CD14-positive monocyte (primary cell): ENCODE measurements at regions not wholly inside any gene's neighbourhood (a gene's known extent, or its start where the extent isn't known, plus 50 kb on each side); places are given as distances from the start of the nearest gene placed in this dataset.

Experiments
- DNase-seq, 3 donors: peaks; one replicate each; pipeline ENCODE4 v3.0.0-alpha.2; 2011 to 2022
- H2AFZ ChIP-seq: 2 replicates; pipeline ENCODE4 v1.6.0; 2012; ENCODE audit warnings: mild to moderate bottlenecking, low read depth, low read length, inconsistent platforms; ENCODE audit not compliant: insufficient read depth, poor library complexity, severe bottlenecking
- H3K27ac ChIP-seq, 2 donors: 1 replicate in 1 of 2; 2 replicates in 1 of 2; pipeline ENCODE4 v1.5.1; 2012 to 2013; ENCODE audit warnings: low read length in 2 of 2, control low read depth in 1 of 2, inconsistent platforms in 1 of 2, low read depth in 1 of 2, mild to moderate bottlenecking in 1 of 2
- H3K27me3 ChIP-seq, 2 donors: one replicate each; pipeline versions ENCODE4 v1.6.0 to v1.6.1; 2011 to 2013; ENCODE audit warnings: low read length in 2 of 2; ENCODE audit not compliant: control insufficient read depth in 2 of 2, insufficient read depth in 2 of 2
- H3K36me3 ChIP-seq, 2 donors: replicated peaks in 1 of 2; 1 replicate in 1 of 2; 2 replicates in 1 of 2; pipeline versions ENCODE4 v1.5.1 to v1.6.1; 2012 to 2013; ENCODE audit warnings: low read length in 2 of 2, control low read depth in 1 of 2, inconsistent platforms in 1 of 2, mild to moderate bottlenecking in 1 of 2; ENCODE audit not compliant: insufficient read depth in 2 of 2, control insufficient read depth in 1 of 2
- H3K4me1 ChIP-seq, 2 donors: 1 replicate in 1 of 2; 2 replicates in 1 of 2; pipeline versions ENCODE4 v1.5.1 to v1.6.1; 2012 to 2013; ENCODE audit warnings: low read length in 2 of 2, control low read depth in 1 of 2, inconsistent platforms in 1 of 2, mild to moderate bottlenecking in 1 of 2, moderate library complexity in 1 of 2; ENCODE audit not compliant: insufficient read depth in 2 of 2, control insufficient read depth in 1 of 2
- H3K4me2 ChIP-seq: replicated peaks from 2 replicates; pipeline ENCODE3; 2012; ENCODE audit warnings: low read length, moderate library complexity, mild to moderate bottlenecking; ENCODE audit not compliant: poor library complexity, severe bottlenecking; ENCODE audit errors: extremely low read depth
- H3K4me3 ChIP-seq, 3 experiments: fragments of 200-600 bp in 1 of 3; sonication (generic) in 1 of 3; replicated peaks in 1 of 3; 1 replicate in 2 of 3; 2 replicates in 1 of 3; pipeline ENCODE4 v1.5.1; 2011 to 2013; ENCODE audit warnings: low read length in 3 of 3, mild to moderate bottlenecking in 3 of 3, control low read depth in 2 of 3, low read depth in 2 of 3, inconsistent platforms in 1 of 3, moderate library complexity in 1 of 3
- H3K79me2 ChIP-seq: 2 replicates; pipeline ENCODE4 v1.6.0; 2012; ENCODE audit warnings: mild to moderate bottlenecking, control low read depth, inconsistent platforms, low read length, moderate library complexity; ENCODE audit not compliant: insufficient read depth
- H3K9ac ChIP-seq: 2 replicates; pipeline ENCODE4 v1.6.0; 2017; ENCODE audit warnings: low read length, mild to moderate bottlenecking; ENCODE audit not compliant: insufficient read depth, poor library complexity, severe bottlenecking
- H3K9me3 ChIP-seq, 2 donors: replicated peaks in 1 of 2; 1 replicate in 1 of 2; 2 replicates in 1 of 2; pipeline versions ENCODE4 v1.5.1 to v1.6.1; 2012 to 2013; ENCODE audit warnings: low read length in 2 of 2, control low read depth in 1 of 2; ENCODE audit not compliant: control insufficient read depth in 1 of 2, insufficient read depth in 1 of 2
- H4K20me1 ChIP-seq: 2 replicates; pipeline ENCODE4 v1.6.0; 2012; ENCODE audit warnings: mild to moderate bottlenecking, low read length, control low read depth, moderate library complexity; ENCODE audit not compliant: insufficient read depth
- H3K27ac Mint-ChIP-seq, 7 donors: one replicate each; pipeline ENCODE4 v1.8.0; 2020; ENCODE audit warnings: mild to moderate bottlenecking in 7 of 7, mixed read lengths in 7 of 7, moderate library complexity in 6 of 7, inconsistent platforms in 2 of 7
- H3K27me3 Mint-ChIP-seq, 3 donors: one replicate each; pipeline ENCODE4 v1.8.0; 2021 to 2022; ENCODE audit warnings: low read depth in 3 of 3, mild to moderate bottlenecking in 3 of 3, mixed read lengths in 3 of 3, moderate library complexity in 3 of 3, inconsistent platforms in 1 of 3
- H3K36me3 Mint-ChIP-seq, 2 donors: one replicate each; pipeline ENCODE4 v1.8.0; 2020; ENCODE audit warnings: mixed read lengths in 2 of 2, inconsistent platforms in 1 of 2, mild to moderate bottlenecking in 1 of 2
- H3K4me1 Mint-ChIP-seq: one replicate; pipeline ENCODE4 v1.8.0; 2020; ENCODE audit warnings: mild to moderate bottlenecking, mixed read lengths
- H3K4me3 Mint-ChIP-seq, 2 donors: one replicate each; pipeline ENCODE4 v1.8.0; 2020; ENCODE audit warnings: mild to moderate bottlenecking in 2 of 2, mixed read lengths in 2 of 2, moderate library complexity in 1 of 2
- H3K9me3 Mint-ChIP-seq, 7 donors: one replicate each; pipeline ENCODE4 v1.8.0; 2020 to 2022; ENCODE audit warnings: mixed read lengths in 7 of 7, mild to moderate bottlenecking in 6 of 7, moderate library complexity in 6 of 7, inconsistent platforms in 2 of 7
- WGBS: methylation state at CpG from one replicate; pipeline ENCODE4 v1.1.5; 2013; ENCODE audit warnings: missing lambda C conversion rate; ENCODE audit not compliant: insufficient coverage; 5-methylcytosine and 5-hydroxymethylcytosine counted together
- intact Hi-C, 2 donors: fragments of 100-400 bp; cut with micrococcal nuclease; formaldehyde crosslinking; loops; one replicate each; pipeline versions ENCODE4 v1.15.0 to v1.15.1; 2023
- TF ChIP-seq, protein P1 (sequence below): fragments of 200-600 bp; IDR thresholded peaks from one replicate; pipeline ENCODE4 v1.8.0; 2022; ENCODE audit warnings: antibody characterized with exemption, mild to moderate bottlenecking

DNA sequence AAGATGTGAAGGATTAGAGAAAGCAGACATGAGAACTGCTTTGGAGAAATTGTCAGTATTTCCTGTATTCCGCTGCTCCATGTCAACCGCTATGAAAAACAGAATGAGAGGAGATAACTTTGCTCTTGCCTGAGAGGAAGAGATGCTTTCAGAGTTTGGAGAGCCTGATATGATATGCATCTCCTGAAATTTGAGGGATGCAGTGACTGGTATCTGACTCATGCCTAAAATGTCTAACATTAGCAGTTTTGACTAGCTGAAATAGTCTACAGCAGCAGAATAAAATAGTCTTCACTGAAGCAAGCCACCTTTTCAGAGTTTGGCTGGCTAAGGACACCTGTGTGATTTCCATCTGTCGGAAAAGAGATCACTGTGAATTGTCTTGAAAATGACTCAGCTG lies 165.8 kb upstream of the LRRC7 start:
- no peak overlapping the region for H3K27ac ChIP-seq
- H3K27me3 ChIP-seq = no peaks in the 10 kb centered on the region
- WGBS = 100% methylated on average over 2 of the region's 3 CpGs
- Mint-ChIP-seq H3K9me3 (peaks cover 0 to 14% (median 2%) of the 10 kb centered on the region in 7 donors), H3K27ac (no peak overlapping the region), H3K36me3 (no peaks in the 10 kb centered on the region), H3K27me3 (no peaks in the 10 kb centered on the region), H3K4me1 (no peaks in the 10 kb centered on the region), H3K4me3 (no peak overlapping the region)
- H3K4me3 ChIP-seq = no peak overlapping the region
- H3K79me2 ChIP-seq = no peaks in the 10 kb centered on the region
- DNase-seq = no peak
- TF ChIP-seq, protein P1, sequence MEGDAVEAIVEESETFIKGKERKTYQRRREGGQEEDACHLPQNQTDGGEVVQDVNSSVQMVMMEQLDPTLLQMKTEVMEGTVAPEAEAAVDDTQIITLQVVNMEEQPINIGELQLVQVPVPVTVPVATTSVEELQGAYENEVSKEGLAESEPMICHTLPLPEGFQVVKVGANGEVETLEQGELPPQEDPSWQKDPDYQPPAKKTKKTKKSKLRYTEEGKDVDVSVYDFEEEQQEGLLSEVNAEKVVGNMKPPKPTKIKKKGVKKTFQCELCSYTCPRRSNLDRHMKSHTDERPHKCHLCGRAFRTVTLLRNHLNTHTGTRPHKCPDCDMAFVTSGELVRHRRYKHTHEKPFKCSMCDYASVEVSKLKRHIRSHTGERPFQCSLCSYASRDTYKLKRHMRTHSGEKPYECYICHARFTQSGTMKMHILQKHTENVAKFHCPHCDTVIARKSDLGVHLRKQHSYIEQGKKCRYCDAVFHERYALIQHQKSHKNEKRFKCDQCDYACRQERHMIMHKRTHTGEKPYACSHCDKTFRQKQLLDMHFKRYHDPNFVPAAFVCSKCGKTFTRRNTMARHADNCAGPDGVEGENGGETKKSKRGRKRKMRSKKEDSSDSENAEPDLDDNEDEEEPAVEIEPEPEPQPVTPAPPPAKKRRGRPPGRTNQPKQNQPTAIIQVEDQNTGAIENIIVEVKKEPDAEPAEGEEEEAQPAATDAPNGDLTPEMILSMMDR = no peak
- H3K4me2 ChIP-seq = no peak overlapping the region
- H3K4me1 ChIP-seq = no peaks in the 10 kb centered on the region
- intact Hi-C loops = no loop called here
- no peak overlapping the region for H2AFZ ChIP-seq
- H3K9me3 ChIP-seq = no peaks in the 10 kb centered on the region
- H4K20me1 ChIP-seq = no peaks in the 10 kb centered on the region
- H3K9ac ChIP-seq = no peak overlapping the region
- H3K36me3 ChIP-seq = no peaks in the 10 kb centered on the region

DNA sequence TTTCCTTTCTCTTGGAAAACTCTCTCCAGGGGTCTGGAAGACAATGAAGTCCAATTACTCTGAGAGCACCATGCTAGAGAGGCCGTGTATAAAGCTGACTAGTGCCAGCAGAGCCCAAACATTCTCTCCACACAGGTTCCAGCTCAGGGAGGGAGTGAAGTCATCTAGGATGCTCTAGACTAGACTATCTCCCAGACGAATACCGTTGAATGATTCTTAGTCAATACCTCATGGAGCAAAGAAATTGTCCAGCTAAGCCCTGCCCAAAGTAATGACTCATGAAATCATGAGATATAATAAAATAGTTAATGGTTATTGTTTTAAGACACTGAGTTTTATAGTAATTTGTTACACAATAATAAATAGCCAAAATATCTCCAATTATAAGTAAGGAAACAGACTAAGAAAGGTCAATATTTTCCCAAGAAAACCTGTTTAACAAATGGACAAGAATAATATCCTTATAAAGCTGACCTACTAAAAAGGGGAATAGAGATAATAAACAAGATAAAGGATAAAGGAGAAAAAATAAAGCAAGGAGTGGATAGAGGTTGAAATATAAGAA lies 163.9 kb upstream of the LRRC7 start:
- no peak overlapping the region for H3K9ac ChIP-seq
- no peaks in the 10 kb centered on the region for H3K4me1 Mint-ChIP-seq
- H2AFZ ChIP-seq = no peak overlapping the region
- H4K20me1 ChIP-seq = no peaks in the 10 kb centered on the region
- no peaks in the 10 kb centered on the region for H3K27me3 Mint-ChIP-seq
- H3K27ac Mint-ChIP-seq = no peak overlapping the region
- H3K4me2 ChIP-seq = no peak overlapping the region
- H3K79me2 ChIP-seq = no peaks in the 10 kb centered on the region
- no peak overlapping the region for H3K27ac ChIP-seq
- peaks cover 0 to 13% (median 3%) of the 10 kb centered on the region in 7 donors for H3K9me3 Mint-ChIP-seq
- TF ChIP-seq, protein P1 = no peak
- H3K27me3 ChIP-seq = no peaks in the 10 kb centered on the region
- H3K36me3 ChIP-seq = no peaks in the 10 kb centered on the region
- intact Hi-C loops = no loop called here
- H3K36me3 Mint-ChIP-seq = no peaks in the 10 kb centered on the region
- WGBS = no CpG with 5 or more reads among the region's 3 CpGs
- no peaks in the 10 kb centered on the region for H3K4me1 ChIP-seq
- no peak overlapping the region for H3K4me3 Mint-ChIP-seq
- no peak overlapping the region for H3K4me3 ChIP-seq
- DNase-seq = no peak
- H3K9me3 ChIP-seq = peaks cover 0 to 2% of the 10 kb centered on the region in 2 donors
